HG03439 (cell line): ENCODE measurements at regions not wholly inside any gene's neighbourhood (a gene's known extent, or its start where the extent isn't known, plus 50 kb on each side); places are given as distances from the start of the nearest gene placed in this dataset.

ENCODE experiments used
- ATAC-seq: cut with Tn5 transposase; IDR thresholded peaks from one replicate; pipeline ENCODE4 v1.9.1; 2021; ENCODE audit warnings: mild to moderate bottlenecking, moderate library complexity; ENCODE audit not compliant: unreplicated experiment

DNA sequence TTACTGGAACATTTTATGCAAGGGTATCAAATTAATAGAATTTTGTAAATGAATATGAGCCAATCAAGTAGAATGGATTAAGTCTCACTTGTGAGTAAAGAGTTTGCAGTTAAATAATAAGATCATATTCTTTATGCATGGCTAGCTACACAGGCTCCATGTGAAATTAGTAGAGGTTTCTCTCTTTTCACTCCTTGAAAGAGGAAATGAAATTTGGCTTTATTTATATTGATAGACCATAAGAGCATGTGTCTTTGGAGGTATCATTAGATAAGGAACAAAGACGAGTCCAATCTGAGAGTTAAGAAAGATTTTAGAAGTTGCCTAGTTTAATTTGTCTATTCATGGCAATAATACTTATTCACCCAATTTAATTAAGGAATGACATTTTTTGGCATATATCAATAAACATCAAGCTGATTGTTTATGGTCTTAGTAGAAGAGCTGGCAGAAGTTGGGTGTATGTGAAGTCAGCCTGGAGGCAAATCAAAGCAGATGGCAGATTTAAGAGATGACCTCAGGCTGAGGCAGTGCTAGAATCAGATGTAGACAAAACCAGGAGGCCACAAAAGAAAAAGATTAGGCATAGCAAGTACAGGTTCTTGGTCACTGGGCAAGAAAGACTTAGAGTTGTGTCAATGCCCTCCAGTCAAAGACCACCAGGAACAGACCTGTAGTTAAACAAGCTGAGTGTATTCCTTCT, 406.5 kb upstream of the ARHGEF26 start:
- no peak for ATAC-seq

DNA sequence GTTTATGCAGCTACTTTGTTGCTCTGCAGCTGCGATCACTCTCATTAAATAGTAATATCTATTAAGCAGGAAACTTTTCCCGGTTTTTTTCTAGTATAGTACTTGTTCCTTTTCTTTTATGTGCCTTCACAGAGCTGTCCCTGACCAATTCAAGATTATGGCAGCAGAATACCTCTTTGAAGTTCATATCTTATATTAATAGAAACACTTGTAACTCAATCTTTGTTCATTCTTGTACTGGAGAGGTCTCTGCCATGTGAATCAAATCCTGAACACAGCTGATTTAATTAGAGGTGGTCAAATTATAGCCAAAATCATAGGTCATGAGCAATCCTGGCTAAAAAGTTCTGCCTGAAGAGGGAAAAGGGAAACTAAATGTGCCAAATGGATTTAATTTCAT, 399.0 kb upstream of the ARHGEF26 start:
- no peak for ATAC-seq

- no peak for ATAC-seq
These were observed 390.1 kb upstream of the ARHGEF26 start for GRCh38 chr3:153731071-153731470.

DNA sequence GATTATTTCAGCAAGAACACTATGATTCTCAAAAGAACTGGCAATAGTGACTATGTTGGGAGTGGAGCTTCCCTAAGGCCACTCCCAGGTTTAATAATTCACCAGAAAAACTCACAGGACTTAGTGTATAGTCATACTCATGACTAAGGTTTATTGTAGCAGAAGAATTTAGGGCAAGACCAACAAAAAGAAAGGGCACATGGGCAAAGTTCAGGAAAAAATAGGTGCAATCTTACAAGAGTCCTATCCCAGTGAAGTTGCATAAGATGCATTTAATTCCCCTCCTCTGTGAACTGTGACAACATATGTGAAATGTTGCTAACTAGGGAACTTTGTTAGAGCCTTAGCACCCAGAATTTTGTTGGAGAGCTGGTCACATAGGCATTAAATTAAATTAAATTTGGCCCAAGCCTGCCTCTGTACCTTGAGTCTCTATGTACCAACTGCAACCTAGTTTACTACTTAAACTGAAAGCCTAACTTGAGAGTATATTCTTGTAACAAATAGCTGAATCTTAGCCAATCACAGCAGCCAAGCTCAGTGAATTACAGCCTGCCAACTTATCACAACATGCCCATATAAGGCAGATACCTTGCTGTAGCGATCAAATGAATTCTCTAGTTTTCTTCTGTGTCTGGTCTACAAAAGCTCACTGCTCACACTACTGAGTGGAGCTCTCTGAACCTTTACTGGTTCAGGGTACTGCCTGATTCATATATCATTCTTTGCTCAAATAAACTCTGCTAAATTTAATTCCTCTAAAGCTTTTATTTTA, 386.2 kb upstream of the ARHGEF26 start:
- ATAC-seq: no peak

GRCh38 chr3:153740109-153740508, 381.1 kb upstream of the ARHGEF26 start:
- no peak for ATAC-seq

DNA sequence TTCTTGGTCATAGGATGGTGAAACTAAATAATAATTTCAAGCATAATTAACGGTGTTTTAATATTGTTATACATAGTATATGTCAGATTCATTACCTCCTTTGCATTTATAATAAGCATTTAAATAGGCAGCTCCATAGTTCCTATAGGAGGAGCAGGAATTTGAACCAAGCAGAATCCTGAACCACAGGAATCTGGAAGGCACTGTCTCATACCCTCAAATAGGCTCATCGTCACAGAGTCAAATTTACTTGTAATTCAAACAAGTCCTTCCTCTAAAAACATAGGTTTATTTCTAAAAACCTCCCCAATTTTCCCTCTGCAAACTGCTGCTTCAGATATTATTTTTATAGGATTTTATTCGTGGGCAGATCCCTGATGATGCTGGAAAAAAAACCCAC, 376.3 kb upstream of the ARHGEF26 start:
- no peak for ATAC-seq

DNA sequence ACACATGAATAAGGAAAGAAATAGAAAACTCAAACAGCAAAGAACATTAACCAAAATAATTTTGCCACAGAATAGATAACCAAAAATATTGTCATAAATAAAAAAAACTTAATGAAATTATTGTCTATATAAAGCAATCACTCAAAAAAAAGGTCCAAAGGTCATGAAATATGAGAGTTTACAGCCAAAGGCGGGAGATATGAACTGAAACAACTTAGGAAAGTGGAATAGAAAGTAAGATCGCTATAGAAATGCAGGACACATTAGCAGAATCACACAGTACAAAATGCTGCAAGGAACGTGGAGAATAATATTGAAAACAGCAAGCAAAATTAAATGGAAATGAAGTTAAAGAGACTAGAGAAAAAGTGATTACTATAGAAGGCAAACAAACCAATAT, 375.0 kb upstream of the ARHGEF26 start:
- ATAC-seq: no peak

DNA sequence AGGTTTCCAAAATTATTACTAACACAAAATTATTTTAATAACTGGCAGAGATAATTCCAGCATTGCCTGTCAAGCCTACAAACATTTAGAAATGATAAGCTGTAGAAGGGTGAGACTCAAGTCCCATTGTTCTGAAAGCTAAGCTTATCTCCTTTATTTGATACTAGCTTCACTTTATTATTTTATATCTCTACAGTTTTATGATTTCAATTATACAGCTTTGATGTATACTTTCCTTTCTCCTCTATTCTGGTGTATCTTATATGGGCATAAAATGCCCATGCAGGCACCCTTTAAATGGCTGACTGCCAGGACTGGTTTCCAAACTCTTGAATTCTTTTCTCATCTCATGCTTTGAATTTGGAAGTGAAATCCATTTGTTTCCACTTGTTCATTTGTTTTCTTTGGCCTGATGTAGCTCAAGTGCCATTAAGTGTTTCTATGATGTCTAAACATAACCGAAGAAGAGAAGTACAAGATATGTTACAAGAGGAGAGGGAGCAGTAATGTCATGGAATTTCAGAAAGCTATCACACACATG, 372.1 kb upstream of the ARHGEF26 start:
- no peak for ATAC-seq

DNA sequence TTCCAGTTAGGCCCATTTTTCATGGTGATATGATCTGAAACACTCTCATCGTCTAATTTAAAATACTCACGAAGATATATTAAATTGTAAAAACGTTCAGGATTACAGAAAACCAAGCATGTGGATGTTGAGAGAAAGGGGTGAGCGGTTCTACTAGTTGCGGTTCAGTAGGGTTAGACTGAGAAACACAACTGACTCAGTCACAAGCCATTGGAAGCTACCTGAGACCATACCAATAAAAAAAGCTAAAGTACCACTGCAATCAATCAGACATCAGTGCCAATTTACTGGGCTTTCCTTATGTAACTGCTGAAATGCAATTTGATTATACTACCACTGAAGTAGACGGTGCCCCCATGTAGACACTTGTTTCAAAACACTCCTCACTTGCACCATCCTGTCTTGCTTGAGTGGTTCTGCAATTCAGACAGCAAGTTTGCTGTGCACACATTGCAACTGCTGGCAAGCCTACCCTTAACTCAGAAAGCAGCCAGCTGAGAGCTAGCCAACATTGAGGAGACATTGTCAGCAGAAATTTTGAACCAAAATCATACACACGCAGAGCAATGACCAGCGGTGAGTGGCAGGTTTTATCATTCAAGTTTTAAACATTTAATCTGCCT, 368.7 kb upstream of the ARHGEF26 start:
- no peak for ATAC-seq

DNA sequence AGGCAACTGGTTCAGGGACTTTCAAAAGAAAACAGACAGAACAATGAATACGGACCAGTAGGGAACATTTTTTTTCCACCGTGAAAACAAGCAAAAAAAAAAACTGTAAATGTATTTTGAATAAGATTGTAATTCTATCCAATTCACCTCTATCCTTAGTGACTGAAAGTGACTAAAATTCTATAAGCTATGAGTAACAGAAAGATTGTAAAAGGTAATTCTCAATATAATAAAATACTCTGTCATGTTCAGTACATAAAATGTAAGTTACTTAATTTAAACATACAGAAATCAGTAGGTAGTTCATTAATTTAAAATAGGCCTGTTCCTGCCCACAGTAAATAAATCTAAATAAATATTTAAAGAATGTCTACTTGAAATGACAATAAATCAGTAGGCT, 368.2 kb upstream of the ARHGEF26 start:
- ATAC-seq: no peak

GRCh38 chr3:153756816-153757215, 364.4 kb upstream of the ARHGEF26 start:
- ATAC-seq: no peak

GRCh38 chr3:153757839-153758238, 363.4 kb upstream of the ARHGEF26 start:
- no peak for ATAC-seq

DNA sequence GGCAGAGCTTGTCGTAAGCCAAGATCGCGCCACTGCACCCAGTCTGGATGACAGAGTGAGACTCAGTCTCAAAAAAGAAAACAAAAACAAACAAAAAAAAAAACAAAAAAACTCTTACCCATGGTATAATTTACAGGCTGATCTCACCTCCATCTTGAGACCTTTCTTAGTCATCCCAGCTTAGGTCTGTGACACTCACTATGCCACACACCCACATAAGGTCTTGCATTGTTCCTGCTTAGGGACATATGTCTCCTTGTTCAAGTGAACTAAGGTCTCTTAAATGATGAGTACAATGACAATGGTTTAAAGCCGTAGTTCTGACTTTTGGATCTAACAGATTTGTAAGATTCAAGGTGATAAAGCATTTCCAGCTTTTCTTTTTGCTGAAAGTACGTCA, 360.2 kb upstream of the ARHGEF26 start:
- ATAC-seq: no peak

- no peak for ATAC-seq
These were observed 358.6 kb upstream of the ARHGEF26 start for GRCh38 chr3:153762411-153763235.

DNA sequence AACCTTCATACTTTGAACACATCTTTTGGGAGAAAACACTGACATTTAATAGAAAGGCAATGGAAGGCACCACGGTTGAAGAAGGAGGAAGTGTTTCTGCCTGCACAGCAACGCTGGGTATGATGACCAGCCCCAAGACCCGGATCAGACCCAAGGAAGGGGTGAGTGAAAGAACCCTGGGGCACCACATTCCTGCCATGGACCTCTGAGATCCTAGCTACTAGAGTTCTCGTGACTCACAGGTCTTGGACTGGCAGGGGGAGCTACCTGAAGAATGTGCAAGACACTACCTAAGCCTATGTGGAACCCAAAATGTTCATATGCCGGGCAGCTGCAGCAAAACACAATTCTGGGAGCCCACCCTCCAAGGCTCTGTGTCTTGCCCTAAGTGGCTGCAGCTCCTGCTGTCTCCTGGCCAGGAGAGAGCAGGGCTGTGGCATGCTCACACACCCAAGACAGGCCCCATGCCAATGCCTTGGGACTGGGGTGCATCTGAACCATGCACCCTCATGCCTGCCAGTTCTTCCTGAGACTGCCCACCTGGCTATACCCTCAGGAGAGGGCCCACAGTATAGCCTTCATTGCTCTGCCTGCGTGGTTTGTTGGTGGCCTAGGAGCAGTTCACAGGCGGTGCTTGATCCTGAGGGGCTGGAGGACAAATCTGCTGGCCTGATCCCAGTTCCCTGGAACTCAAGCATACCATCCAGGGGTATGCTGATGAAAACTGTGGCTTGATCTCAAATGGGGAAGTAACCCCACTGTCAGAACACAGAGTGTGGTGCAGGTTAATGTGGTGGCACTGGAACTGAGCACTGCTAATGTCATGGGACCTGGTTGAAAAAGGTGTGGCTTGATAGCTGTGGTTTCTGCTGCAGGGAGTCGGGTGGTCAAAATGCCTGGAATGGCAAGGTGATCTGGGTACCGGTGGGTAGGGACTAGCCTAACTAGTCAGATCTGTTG, 353.3 kb upstream of the ARHGEF26 start:
- ATAC-seq: no peak

DNA sequence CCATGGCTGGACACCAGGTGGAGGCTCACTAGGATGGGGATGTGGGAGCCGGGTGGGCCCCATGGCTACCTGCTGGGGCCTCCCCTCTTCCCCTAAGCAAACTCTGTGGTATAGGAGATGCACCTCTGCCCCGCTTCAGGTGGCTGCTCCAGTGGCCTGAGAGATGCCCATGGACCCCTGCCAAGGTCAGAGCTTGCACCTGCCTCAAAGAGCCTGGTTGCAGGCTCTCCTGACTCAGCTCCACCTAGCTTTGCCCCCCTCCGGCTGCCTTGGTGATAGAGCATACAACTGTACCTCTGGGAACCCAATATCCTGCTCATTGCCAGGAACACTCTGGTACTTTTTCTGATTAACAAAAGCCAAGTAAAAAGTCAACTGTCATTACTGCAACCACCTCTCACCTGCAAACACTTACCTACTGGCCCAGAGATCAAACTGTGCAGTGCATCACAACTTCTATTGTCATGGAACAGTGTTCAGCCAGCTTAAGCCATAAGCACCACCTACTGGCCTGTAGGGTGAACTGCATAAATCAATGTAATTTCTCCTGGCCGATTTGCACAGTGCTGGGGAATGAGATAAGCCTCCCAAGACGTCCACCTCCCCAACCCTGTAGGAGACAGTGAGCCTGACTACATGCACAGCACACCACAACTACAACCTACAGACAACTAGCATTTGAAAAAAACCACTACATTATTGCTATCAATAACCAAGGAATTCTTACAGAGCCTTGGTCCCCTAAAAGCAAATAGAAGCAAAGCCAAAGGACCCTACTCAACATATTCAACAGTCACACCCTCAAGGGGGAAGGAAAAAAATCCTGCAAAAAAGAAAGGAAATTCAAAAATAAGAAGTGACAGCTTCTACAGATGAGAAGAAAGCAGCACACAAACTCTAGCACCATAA, 352.4 kb upstream of the ARHGEF26 start:
- peak; percentile 93 for ATAC-seq

DNA sequence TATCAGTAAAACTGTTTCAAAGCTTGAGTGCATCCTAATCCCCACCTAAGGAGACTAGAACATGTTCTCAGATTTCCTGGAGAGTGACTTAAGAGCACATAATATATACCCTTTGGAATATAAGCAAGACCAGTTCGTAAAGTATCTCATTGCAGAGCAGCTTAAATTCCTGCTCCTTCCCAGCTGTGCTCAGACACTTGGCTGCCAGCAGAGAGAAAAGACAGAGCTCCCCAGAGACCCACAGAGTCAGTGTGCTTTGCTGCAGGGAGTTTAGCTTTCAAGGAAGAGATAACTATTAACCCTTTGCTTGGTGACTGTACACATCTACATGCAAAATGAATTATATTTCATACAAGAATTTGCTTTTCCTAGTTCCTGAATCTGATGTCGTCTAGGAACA, 338.1 kb upstream of the ARHGEF26 start:
- no peak for ATAC-seq

- ATAC-seq: no peak
These were observed 337.3 kb upstream of the ARHGEF26 start for GRCh38 chr3:153783741-153784480.
